GM12878 (cell line): ENCODE measurements at regions not wholly inside any gene's neighbourhood (a gene's known extent, or its start where the extent isn't known, plus 50 kb on each side); places are given as distances from the start of the nearest gene placed in this dataset.
"Not testable (repeated sequence)": the region's sequence is repeated elsewhere in the genome, so short reads cannot be mapped to it uniquely, and the experiment has no call there.

Experiments
- ATAC-seq: fragments of 200-7000 bp; cut with Tn5 transposase; 3 replicates; pipeline ENCODE4 v1.9.1; 2020; ENCODE audit warnings: mild to moderate bottlenecking, moderate library complexity
- BruUV-seq: library from RNA; stranded (reverse); fragments of 400-500 nt; replicated peaks from 2 replicates; lab custom pipeline; 2021; lab: Mats Ljungman, UMichigan
- CTCF ChIA-PET: fragments of 300-600 bp; sonication (Branson Sonifier 250); formaldehyde crosslinking; extraction: SDS; loops from one replicate; lab custom pipeline; 2021; ENCODE audit warnings: inconsistent platforms; lab: Yijun Ruan, JAX
- POLR2A ChIA-PET: fragments of 350-600 bp; formaldehyde crosslinking; extraction: SDS; loops from one replicate; lab custom pipeline; 2021; ENCODE audit warnings: inconsistent platforms; lab: Charles Lee
- RAD21 ChIA-PET: fragments of 300-600 bp; sonication (Branson Sonifier 250); formaldehyde crosslinking; loops from one replicate; lab custom pipeline; 2023; ENCODE audit warnings: antibody characterized with exemption; ENCODE audit not compliant: unreplicated experiment; lab: Charles Lee
- SMC1A ChIA-PET: fragments of 300-600 bp; sonication (Branson Sonifier 250); formaldehyde crosslinking; loops from one replicate; lab custom pipeline; 2023; ENCODE audit not compliant: unreplicated experiment, uncharacterized antibody; lab: Charles Lee
- DNase-seq: peaks from one replicate; pipeline ENCODE4 v3.0.0-alpha.2; 2011; ENCODE audit warnings: low read depth, low spot score
- FAIRE-seq: peaks from 3 replicates; lab custom pipeline; 2011; peaks lifted over from hg19 to GRCh38; lab: Jason Lieb, UNC
- H2AFZ ChIP-seq: 2 replicates; pipeline ENCODE4 v1.6.0; 2011; ENCODE audit warnings: low read depth, low read length, control low read depth; ENCODE audit not compliant: control insufficient read depth
- H3K27ac ChIP-seq: 2 replicates; pipeline ENCODE4 v1.5.1; 2011; ENCODE audit warnings: control low read depth; ENCODE audit not compliant: control insufficient read depth, insufficient read depth
- H3K27me3 ChIP-seq, 2 experiments: replicated peaks in 1 of 2; 2 replicates each; pipeline versions ENCODE4 v1.6.0 to v1.6.1; 2011; ENCODE audit warnings: low read length in 1 of 2; ENCODE audit not compliant: control insufficient read depth in 2 of 2, insufficient read depth in 2 of 2
- H3K36me3 ChIP-seq, 2 experiments: 2 replicates each; pipeline ENCODE4 v1.5.1; 2011; ENCODE audit warnings: low read length in 1 of 2; ENCODE audit not compliant: control insufficient read depth in 2 of 2, insufficient read depth in 2 of 2
- H3K4me1 ChIP-seq: 2 replicates; pipeline ENCODE4 v1.6.1; 2011; ENCODE audit warnings: mild to moderate bottlenecking, low read length, moderate library complexity, mixed read lengths; ENCODE audit not compliant: control insufficient read depth, insufficient read depth
- H3K4me2 ChIP-seq: 2 replicates; pipeline ENCODE4 v1.6.0; 2011; ENCODE audit warnings: control low read depth; ENCODE audit not compliant: control insufficient read depth, insufficient read depth
- H3K4me3 ChIP-seq: fragments of 200-600 bp; sonication (generic); 2 replicates; pipeline ENCODE4 v1.5.1; 2016
- H3K79me2 ChIP-seq: 2 replicates; pipeline ENCODE4 v1.6.0; 2011; ENCODE audit warnings: low read length; ENCODE audit not compliant: control insufficient read depth, insufficient read depth
- H3K9ac ChIP-seq: 2 replicates; pipeline ENCODE4 v1.8.0; 2011; ENCODE audit warnings: low read length, control low read depth, mixed read lengths; ENCODE audit not compliant: control insufficient read depth, insufficient read depth
- H3K9me3 ChIP-seq: replicated peaks from 3 replicates; pipeline ENCODE4 v1.5.1; 2011; ENCODE audit warnings: mild to moderate bottlenecking, low read length; ENCODE audit not compliant: control insufficient read depth, insufficient read depth
- H4K20me1 ChIP-seq: 2 replicates; pipeline ENCODE4 v1.6.0; 2011; ENCODE audit not compliant: control insufficient read depth, insufficient read depth
- HCFC1 ChIP-seq: fragments of 150-350 bp; IDR thresholded peaks from 2 replicates; pipeline ENCODE4 v1.6.1; 2014; ENCODE audit warnings: low read length
- NFIC ChIP-seq: IDR thresholded peaks from 2 replicates; pipeline ENCODE4 v1.6.1; 2012; ENCODE audit warnings: low read depth, mild to moderate bottlenecking, inconsistent platforms, low read length, moderate library complexity
- RFX5 ChIP-seq: IDR thresholded peaks from 2 replicates; pipeline ENCODE4 v1.6.1; 2011; ENCODE audit warnings: low read depth, low read length, improper control_type of control experiment
- SREBF1 ChIP-seq: IDR thresholded peaks from 2 replicates; pipeline ENCODE4 v1.6.1; 2012; ENCODE audit warnings: mild to moderate bottlenecking, low read length
- STAT3 ChIP-seq: IDR thresholded peaks from 2 replicates; pipeline ENCODE4 v1.6.1; 2011; ENCODE audit warnings: low read depth, low read length, improper control_type of control experiment
- WGBS: methylation state at CpG from one replicate; pipeline ENCODE4 v1.1.6; 2016; ENCODE audit warnings: low lambda C conversion rate; ENCODE audit not compliant: insufficient replicate concordance, insufficient coverage; ENCODE audit errors: missing lambda C conversion rate; 5-methylcytosine and 5-hydroxymethylcytosine counted together
- in situ Hi-C: fragments of 300-500 bp; cut with MboI; formaldehyde crosslinking; loops from 9 replicates; pipeline ENCODE4 v1.14.3; 2018; ENCODE audit warnings: mixed read lengths
- intact Hi-C: fragments of 100-400 bp; cut with micrococcal nuclease; formaldehyde crosslinking; loops from one replicate; pipeline ENCODE4 v1.14.2; 2022; ENCODE audit not compliant: unreplicated experiment
- TF ChIP-seq, protein P1 (sequence below): IDR thresholded peaks from 2 replicates; pipeline ENCODE4 v1.6.1; 2011; ENCODE audit warnings: borderline replicate concordance, low read depth, mild to moderate bottlenecking, moderate library complexity, mixed read lengths, low read length; ENCODE audit not compliant: insufficient read depth; ENCODE audit errors: extremely low read length
- TF ChIP-seq, protein P2 (sequence below): IDR thresholded peaks from 2 replicates; pipeline ENCODE4 v1.6.1; 2012; ENCODE audit warnings: improper control_type of control experiment, low read depth, low read length; ENCODE audit not compliant: insufficient replicate concordance
- TF ChIP-seq, protein P3 (sequence below): IDR thresholded peaks from 2 replicates; pipeline ENCODE4 v1.6.1; 2011; ENCODE audit warnings: mild to moderate bottlenecking, low read depth, low read length, moderate library complexity; ENCODE audit not compliant: insufficient replicate concordance

DNA sequence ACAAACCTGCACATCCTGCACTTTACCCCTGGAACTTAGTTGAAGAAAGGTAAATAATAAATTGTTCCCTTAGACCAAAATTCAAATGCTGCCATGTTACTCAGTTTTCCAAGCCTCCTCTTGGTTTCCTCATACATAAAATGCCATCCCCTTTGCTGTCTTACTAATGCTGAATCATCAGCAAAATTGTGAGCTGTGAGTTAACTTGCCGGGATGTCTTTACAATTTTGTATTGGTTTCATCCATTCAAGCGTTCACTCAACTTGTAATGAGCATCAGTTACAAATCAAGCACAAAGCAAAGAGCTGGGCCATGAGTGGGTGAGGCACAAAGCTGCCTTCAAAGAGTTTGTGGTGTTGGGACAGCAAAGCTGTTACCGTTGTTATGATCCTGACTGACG, 395.8 kb upstream of the ZMIZ1 start:
- TF ChIP-seq, protein P1, sequence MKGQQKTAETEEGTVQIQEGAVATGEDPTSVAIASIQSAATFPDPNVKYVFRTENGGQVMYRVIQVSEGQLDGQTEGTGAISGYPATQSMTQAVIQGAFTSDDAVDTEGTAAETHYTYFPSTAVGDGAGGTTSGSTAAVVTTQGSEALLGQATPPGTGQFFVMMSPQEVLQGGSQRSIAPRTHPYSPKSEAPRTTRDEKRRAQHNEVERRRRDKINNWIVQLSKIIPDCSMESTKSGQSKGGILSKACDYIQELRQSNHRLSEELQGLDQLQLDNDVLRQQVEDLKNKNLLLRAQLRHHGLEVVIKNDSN = no peak
- TF ChIP-seq RFX5 (no peak), HCFC1 (no peak), SREBF1 (no peak), STAT3 (no peak), NFIC (no peak)
- TF ChIP-seq, protein P2, sequence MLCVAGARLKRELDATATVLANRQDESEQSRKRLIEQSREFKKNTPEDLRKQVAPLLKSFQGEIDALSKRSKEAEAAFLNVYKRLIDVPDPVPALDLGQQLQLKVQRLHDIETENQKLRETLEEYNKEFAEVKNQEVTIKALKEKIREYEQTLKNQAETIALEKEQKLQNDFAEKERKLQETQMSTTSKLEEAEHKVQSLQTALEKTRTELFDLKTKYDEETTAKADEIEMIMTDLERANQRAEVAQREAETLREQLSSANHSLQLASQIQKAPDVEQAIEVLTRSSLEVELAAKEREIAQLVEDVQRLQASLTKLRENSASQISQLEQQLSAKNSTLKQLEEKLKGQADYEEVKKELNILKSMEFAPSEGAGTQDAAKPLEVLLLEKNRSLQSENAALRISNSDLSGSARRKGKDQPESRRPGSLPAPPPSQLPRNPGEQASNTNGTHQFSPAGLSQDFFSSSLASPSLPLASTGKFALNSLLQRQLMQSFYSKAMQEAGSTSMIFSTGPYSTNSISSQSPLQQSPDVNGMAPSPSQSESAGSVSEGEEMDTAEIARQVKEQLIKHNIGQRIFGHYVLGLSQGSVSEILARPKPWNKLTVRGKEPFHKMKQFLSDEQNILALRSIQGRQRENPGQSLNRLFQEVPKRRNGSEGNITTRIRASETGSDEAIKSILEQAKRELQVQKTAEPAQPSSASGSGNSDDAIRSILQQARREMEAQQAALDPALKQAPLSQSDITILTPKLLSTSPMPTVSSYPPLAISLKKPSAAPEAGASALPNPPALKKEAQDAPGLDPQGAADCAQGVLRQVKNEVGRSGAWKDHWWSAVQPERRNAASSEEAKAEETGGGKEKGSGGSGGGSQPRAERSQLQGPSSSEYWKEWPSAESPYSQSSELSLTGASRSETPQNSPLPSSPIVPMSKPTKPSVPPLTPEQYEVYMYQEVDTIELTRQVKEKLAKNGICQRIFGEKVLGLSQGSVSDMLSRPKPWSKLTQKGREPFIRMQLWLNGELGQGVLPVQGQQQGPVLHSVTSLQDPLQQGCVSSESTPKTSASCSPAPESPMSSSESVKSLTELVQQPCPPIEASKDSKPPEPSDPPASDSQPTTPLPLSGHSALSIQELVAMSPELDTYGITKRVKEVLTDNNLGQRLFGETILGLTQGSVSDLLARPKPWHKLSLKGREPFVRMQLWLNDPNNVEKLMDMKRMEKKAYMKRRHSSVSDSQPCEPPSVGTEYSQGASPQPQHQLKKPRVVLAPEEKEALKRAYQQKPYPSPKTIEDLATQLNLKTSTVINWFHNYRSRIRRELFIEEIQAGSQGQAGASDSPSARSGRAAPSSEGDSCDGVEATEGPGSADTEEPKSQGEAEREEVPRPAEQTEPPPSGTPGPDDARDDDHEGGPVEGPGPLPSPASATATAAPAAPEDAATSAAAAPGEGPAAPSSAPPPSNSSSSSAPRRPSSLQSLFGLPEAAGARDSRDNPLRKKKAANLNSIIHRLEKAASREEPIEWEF = no peak
- TF ChIP-seq, protein P3, sequence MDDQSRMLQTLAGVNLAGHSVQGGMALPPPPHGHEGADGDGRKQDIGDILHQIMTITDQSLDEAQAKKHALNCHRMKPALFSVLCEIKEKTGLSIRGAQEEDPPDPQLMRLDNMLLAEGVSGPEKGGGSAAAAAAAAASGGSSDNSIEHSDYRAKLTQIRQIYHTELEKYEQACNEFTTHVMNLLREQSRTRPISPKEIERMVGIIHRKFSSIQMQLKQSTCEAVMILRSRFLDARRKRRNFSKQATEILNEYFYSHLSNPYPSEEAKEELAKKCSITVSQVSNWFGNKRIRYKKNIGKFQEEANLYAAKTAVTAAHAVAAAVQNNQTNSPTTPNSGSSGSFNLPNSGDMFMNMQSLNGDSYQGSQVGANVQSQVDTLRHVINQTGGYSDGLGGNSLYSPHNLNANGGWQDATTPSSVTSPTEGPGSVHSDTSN = no peak
- TF ChIP-seq, all 136 proteins: peak for 0
- Histone ChIP-seq H3K27ac (no peak overlapping the region), H3K9me3 (no peaks in the 10 kb centered on the region), H3K4me1 (no peaks in the 10 kb centered on the region), H3K36me3 (no peaks in the 10 kb centered on the region), H4K20me1 (no peaks in the 10 kb centered on the region), H2AFZ (no peak overlapping the region), H3K79me2 (no peaks in the 10 kb centered on the region), H3K4me3 (no peak overlapping the region), H3K9ac (no peak overlapping the region), H3K4me2 (no peak overlapping the region), H3K27me3 (no peaks in the 10 kb centered on the region)
- RAD21 ChIA-PET = no interaction called here
- ATAC-seq = no peak
- CTCF ChIA-PET = interaction anchor here (1.0 to 1.8 kb wide), 2 partner anchors 17 to 522 kb away, joined by 3 to 4 read pairs; no protein-coding TSS in a partner anchor
- no TSS peak for BruUV-seq
- intact Hi-C loops (no loop called here), in situ Hi-C loops (no loop called here)
- 40% methylated on average over 4 of the region's 4 CpGs for WGBS
- DNase-seq = no peak
- POLR2A ChIA-PET = no interaction called here
- SMC1A ChIA-PET = interaction anchor here (1.0 kb wide), 1 partner anchor 9 kb away, joined by 4 read pairs; no protein-coding TSS in a partner anchor
- no peak for FAIRE-seq

DNA sequence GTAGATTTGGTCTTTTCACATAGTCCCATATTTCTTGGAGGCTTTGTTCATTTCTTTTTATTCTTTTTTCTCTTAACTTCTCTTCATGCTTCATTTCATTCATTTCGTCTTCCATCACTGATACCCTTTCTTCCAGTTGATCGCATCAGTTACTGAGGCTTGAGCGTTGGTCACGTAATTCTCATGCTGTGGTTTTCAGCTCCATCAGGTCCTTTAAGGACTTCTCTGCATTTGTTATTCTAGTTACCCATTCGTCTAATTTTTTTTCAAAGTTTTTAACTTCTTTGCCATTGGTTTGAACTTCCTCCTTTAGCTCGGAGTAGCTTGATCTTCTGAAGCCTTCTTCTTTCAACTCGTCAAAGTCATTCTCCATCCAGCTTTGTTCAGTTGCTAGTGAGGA, 387.6 kb upstream of the ZMIZ1 start:
- FAIRE-seq, H3K36me3 ChIP-seq, H3K27ac ChIP-seq, RAD21 ChIA-PET, ATAC-seq, in situ Hi-C loops, POLR2A ChIA-PET, H3K4me1 ChIP-seq, H3K4me3 ChIP-seq, SMC1A ChIA-PET, H3K9ac ChIP-seq, H3K79me2 ChIP-seq, H3K9me3 ChIP-seq, DNase-seq, H3K27me3 ChIP-seq, intact Hi-C loops, H4K20me1 ChIP-seq, H2AFZ ChIP-seq, H3K4me2 ChIP-seq, BruUV-seq, CTCF ChIA-PET: not testable (repeated sequence)
- WGBS = 3% methylated on average over 7 of the region's 7 CpGs
